EH (cell line): ENCODE measurements at regions not wholly inside any gene's neighbourhood (a gene's known extent, or its start where the extent isn't known, plus 50 kb on each side); places are given as distances from the start of the nearest gene placed in this dataset.
A peak's percentile ranks its signal among the peaks of the same experiment; 100 is the strongest.

Experiments used
- DNase-seq: peaks from one replicate; pipeline ENCODE4 v3.0.0-alpha.2; 2015; ENCODE audit warnings: low read depth

DNA sequence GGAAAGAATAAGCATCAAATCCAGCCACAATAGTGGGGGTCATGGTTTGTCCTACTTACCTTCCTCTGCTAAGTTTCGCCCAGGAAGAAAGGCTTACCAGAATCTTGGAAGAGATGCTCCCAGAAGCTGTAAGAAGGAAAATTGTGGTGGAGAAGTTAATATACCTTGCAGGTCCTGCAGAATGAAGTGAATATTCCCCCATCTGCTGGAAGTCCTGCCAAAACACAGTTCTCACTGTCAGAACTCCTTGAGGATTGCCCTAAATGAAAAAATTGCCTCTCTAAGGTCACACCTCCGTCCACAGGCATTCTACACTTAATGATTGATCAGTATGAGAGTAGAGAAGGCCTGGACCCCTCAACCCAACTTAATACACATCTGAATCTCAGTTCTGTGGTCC, 78.4 kb upstream of the RGS21 start:
- DNase-seq, result no peak

DNA sequence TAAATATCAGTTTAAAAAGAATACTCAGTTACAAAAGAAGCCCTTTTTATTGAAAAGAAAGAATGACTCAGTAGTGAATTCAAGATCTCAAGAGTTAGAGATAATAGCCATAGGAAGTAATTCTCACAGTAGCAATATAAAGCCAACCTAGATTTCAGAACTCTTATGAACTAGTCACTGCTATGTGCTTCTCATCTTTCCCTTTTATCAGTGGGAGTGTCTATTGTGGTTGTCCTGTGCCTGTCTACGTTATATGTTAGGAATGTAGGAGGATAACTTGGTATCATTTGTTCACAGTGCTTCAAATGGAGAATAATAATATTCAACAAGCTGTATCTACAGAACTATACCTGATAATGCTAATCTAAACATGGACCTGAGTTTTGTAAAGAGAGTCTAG, 73.1 kb upstream of the RGS21 start:
- no peak for DNase-seq

DNA sequence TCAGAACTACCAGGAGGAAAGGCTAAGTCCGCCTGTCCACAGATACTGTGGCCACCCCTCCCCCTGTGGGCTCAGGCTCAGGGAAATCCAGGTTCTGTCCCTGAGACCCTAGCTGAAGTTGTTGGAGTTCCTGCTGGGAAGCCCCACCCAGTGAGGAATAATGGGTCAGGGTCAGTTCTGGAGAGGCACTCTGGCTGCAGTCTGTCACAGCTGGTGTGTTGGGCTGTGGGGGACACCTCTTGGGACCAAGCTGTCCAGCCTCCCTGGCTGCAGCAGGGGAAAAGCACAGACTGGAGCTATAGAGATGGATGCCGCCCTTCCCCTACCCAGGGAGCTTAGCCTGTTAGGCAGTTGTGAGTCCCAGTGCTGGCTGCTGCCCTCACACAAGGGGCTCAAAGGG, 65.1 kb upstream of the RGS21 start:
- DNase-seq, result no peak

DNA sequence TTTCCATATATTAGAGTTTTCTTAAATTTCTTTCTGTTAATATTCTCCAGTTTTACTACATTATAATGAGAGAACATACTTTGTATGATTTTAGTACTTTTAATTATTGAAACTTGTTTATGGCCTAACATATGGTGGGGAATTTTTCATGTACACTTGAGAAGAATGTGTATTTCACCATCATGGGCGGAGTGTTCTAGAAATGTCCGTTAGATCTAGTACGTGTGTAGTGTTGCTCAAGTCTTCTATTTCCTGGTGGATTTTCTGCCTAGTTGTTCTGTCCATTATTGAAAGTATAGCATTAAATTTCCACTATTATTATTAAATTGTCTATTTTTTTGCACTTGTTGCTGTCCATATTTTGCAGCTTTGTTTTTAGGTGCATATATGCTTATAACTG, 64.0 kb upstream of the RGS21 start:
- no peak for DNase-seq

DNA sequence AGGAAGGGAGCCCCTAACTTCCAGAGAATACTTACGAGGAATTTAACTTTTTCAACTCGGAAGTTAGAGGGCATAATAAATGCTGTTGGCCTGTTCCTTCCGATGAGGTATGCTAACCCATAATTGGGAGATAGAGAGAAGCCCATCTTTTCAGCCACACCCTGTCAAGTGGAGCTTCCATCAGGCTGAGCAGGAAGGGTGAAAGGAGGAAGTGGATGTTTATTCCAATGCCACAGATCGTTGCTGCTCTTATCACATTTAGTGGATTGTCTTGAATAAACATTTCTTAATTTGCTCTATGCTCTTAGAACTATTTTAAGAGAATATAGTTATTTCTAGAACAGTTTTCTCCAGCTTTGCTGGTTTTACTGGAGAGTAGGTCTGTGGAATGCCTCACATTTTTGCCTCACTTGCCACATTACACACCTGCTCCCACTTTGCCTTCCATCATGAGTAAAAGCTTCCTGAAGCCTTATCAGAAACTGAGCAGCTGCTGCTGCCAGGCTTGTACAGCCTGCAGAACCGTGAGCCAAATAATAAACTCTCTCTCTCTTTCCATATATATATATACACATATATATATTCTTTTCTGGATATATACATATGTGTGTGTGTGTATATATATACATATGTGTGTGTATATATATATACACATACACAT, 60.0 kb upstream of the RGS21 start:
- DNase-seq, result no peak

DNA sequence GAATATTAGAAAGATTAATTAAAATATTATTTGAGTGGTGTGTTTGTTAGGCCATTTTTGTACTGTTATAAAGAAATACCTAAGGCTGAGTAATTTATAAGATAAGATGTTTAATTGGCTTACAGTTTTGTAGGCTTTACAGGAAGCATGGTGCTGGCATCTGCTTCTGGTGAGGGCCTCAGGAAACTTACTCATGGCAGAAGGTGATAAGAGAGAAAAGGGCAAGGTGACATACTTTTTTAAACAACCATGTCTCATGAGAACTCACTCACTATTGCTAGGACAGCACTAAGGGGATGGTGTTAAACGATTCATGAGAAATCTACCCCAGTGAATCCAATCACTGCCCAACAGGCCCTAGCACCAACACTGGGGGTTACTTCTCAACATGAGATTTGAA, 56.7 kb upstream of the RGS21 start:
- DNase-seq, result no peak

DNA sequence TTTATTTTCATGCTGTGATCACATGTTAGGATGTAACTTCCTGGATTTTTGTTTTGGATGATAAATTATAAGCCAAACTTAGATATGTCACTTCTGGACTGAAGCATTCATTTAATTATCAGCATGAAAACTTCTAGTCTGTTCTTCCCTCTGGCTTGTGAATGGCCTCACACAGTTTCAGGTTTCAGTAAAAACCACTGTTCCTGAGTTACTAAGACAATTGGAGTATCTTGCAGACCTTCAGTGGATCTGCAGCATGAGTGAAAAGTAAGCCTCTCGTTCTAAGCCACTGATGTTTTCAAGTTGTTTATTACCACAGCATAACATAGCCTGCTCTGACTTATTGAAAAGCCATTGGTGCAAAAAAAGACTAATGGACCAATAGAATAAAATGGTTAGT, 55.3 kb upstream of the RGS21 start:
- DNase-seq, result no peak

DNA sequence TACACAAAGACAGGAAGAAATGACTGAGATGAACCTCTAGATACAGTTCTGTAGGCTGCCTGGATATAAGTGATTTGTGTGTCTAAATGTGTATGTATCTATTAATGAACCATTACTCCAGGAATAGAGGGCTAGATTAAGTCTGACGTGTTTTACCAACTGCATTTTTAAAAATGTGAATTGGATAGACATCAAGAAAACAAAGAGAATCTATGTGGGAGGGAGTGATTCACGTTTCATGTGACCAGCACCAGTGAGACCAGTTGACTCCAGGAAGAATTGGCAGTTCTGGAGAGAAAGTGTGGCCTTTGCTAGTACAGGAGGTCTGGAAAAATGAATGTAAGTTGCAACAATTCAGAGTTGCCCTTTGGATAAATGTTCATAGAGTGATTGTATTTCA, 53.4 kb upstream of the RGS21 start:
- DNase-seq, result peak; percentile 7

DNA sequence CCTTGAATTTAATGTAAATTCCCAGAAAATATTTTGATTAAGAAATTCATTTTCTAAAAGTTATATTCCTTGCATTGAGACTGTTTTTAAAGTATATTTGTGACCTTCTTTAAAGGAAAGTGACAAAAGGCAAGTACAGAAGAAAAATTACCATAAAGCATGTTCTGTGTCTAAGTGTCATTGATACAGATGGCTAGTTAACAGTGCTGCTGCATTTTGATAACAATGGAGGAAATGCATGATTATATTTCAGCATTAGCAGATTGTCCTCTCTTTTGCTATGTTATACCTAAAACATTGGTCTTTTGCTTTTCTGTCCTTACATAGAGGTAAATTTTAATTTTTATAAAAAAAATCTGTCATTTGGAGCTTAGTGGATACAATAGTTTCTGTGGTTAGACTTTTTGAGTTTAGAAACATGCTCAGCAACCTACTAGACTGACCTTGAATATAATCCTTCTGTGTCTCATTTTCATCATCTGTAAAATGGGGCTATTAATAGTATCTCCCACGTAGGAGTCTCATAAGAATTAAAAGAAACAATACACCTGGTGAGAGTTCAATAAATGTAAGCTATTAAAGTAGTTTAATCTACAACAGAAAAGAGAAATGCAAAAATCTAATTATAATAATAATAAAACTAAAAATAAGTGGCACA, 51.1 kb upstream of the RGS21 start:
- DNase-seq, result no peak

DNA sequence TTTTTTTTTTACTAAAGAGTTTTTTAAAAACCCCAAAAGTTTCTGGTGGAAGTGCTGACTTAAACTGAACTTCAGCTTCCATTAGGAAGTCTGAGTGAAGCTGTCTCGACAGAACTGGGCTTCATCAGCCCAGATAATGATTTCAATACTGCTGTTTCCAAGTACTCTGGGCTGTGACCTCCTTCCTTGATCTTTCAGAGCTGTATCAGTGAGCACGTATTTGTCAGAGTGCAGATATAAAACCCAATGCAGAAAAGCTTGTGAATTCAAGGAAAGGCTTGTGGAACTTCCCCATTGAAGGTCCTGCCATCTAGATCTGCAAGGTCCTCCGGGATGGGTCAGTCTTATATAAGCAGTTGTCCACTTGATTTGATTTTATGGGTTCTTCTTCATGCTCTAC, 50.1 kb upstream of the RGS21 start:
- no peak for DNase-seq
